Osteoblast (primary cell): ENCODE measurements at regions not wholly inside any gene's neighbourhood (a gene's known extent, or its start where the extent isn't known, plus 50 kb on each side); places are given as distances from the start of the nearest gene placed in this dataset.

Experiments used
- DNase-seq: peaks from one replicate; pipeline ENCODE4 v3.0.0; 2011; ENCODE audit warnings: low spot score, mixed read lengths; ENCODE audit not compliant: insufficient read length; ENCODE audit errors: missing footprints
- H2AFZ ChIP-seq: 2 replicates; pipeline ENCODE4 v1.6.0; 2011; ENCODE audit warnings: mild to moderate bottlenecking, low read length
- H3K27ac ChIP-seq: 2 replicates; pipeline ENCODE4 v1.5.1; 2011; ENCODE audit warnings: mild to moderate bottlenecking, low read depth, low read length, moderate library complexity
- H3K27me3 ChIP-seq: 2 replicates; pipeline ENCODE4 v1.6.0; 2012; ENCODE audit warnings: mild to moderate bottlenecking, control low read depth, inconsistent platforms, low read length, moderate library complexity; ENCODE audit not compliant: insufficient read depth
- H3K36me3 ChIP-seq: 2 replicates; pipeline ENCODE4 v1.5.1; 2011; ENCODE audit warnings: mild to moderate bottlenecking, low read length, control low read depth, moderate library complexity; ENCODE audit not compliant: insufficient read depth
- H3K4me1 ChIP-seq: 2 replicates; pipeline ENCODE4 v1.5.1; 2011; ENCODE audit warnings: mild to moderate bottlenecking, low read length, control low read depth, moderate library complexity; ENCODE audit not compliant: insufficient read depth
- H3K4me2 ChIP-seq: 2 replicates; pipeline ENCODE4 v1.6.0; 2011; ENCODE audit warnings: mild to moderate bottlenecking, low read length; ENCODE audit not compliant: insufficient read depth
- H3K4me3 ChIP-seq: fragments of 200-600 bp; sonication (generic); 3 replicates; pipeline ENCODE4 v1.5.1; 2012; ENCODE audit warnings: mild to moderate bottlenecking, low read length, inconsistent platforms; ENCODE audit not compliant: insufficient read depth
- H3K79me2 ChIP-seq: 2 replicates; pipeline ENCODE4 v1.6.0; 2012; ENCODE audit warnings: mild to moderate bottlenecking, low read length, control low read depth, inconsistent platforms; ENCODE audit not compliant: insufficient read depth
- H3K9me3 ChIP-seq: 2 replicates; pipeline ENCODE4 v1.5.1; 2011; ENCODE audit warnings: low read depth, low read length, control low read depth
- H4K20me1 ChIP-seq: 2 replicates; pipeline ENCODE4 v1.6.0; 2012; ENCODE audit warnings: mild to moderate bottlenecking, low read length, control low read depth; ENCODE audit not compliant: insufficient read depth
- TF ChIP-seq, protein P1 (sequence below): IDR thresholded peaks from 2 replicates; pipeline ENCODE4 v1.5.1; 2011; ENCODE audit warnings: mild to moderate bottlenecking, low read depth, low read length, moderate library complexity; ENCODE audit errors: extremely low read depth

DNA sequence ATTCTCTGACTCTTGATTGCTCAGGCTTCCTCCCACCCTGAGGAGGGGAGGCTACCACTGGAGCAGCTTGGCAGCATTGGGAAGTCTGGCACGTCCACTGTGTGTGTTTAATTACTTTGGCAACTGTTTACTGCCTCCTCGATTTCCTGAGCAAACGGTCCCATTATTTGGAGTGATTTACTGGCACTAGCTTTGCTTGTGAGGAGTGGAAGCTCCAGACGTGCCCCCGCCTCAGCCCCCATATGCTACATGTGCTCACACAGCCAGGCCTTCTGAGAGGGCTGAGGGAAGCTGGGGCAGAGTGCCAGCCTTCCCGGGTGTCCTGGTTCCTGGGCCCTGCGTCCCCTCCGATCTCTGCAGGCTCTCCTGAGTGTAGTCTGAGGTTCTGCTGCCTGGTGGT, 306.2 kb downstream of the PTPRU start:
- H3K4me2 ChIP-seq = no peak overlapping the region
- no peak overlapping the region for H3K4me3 ChIP-seq
- H3K9me3 ChIP-seq = no peaks in the 10 kb centered on the region
- TF ChIP-seq, protein P1, sequence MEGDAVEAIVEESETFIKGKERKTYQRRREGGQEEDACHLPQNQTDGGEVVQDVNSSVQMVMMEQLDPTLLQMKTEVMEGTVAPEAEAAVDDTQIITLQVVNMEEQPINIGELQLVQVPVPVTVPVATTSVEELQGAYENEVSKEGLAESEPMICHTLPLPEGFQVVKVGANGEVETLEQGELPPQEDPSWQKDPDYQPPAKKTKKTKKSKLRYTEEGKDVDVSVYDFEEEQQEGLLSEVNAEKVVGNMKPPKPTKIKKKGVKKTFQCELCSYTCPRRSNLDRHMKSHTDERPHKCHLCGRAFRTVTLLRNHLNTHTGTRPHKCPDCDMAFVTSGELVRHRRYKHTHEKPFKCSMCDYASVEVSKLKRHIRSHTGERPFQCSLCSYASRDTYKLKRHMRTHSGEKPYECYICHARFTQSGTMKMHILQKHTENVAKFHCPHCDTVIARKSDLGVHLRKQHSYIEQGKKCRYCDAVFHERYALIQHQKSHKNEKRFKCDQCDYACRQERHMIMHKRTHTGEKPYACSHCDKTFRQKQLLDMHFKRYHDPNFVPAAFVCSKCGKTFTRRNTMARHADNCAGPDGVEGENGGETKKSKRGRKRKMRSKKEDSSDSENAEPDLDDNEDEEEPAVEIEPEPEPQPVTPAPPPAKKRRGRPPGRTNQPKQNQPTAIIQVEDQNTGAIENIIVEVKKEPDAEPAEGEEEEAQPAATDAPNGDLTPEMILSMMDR = no peak
- H4K20me1 ChIP-seq = no peaks in the 10 kb centered on the region
- no peaks in the 10 kb centered on the region for H3K79me2 ChIP-seq
- H3K4me1 ChIP-seq = no peaks in the 10 kb centered on the region
- H3K27ac ChIP-seq = no peak overlapping the region
- H3K36me3 ChIP-seq = no peaks in the 10 kb centered on the region
- DNase-seq = no peak
- H2AFZ ChIP-seq = no peak overlapping the region
- peaks cover 7% of the 10 kb centered on the region for H3K27me3 ChIP-seq

DNA sequence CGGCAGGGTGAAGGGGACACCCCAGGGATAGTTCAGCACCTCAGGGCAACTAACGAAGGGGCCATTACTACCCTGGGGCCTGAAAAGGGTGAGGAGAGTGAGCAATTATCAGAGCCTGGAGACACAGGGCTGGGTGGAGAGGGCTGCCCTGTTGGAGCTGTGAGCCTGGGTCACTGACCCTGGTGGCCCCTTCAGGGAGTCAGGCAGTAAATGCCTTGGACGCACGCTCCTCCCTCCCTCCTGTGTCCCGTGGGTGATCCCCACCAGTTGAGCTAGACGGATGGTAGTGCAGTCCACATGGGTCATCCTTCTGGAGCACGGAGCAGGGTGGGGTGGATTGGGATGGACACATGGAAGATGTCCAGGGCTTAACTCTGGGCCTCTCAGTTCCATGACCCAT, 305.3 kb downstream of the PTPRU start:
- no peak for DNase-seq
- Histone ChIP-seq H3K79me2 (no peaks in the 10 kb centered on the region), H3K27me3 (peaks cover 7% of the 10 kb centered on the region), H3K4me1 (no peaks in the 10 kb centered on the region), H2AFZ (no peak overlapping the region), H3K36me3 (no peaks in the 10 kb centered on the region), H3K4me2 (no peak overlapping the region), H3K9me3 (no peaks in the 10 kb centered on the region), H3K4me3 (no peak overlapping the region), H3K27ac (no peak overlapping the region), H4K20me1 (no peaks in the 10 kb centered on the region)
- TF ChIP-seq, protein P1 = no peak

DNA sequence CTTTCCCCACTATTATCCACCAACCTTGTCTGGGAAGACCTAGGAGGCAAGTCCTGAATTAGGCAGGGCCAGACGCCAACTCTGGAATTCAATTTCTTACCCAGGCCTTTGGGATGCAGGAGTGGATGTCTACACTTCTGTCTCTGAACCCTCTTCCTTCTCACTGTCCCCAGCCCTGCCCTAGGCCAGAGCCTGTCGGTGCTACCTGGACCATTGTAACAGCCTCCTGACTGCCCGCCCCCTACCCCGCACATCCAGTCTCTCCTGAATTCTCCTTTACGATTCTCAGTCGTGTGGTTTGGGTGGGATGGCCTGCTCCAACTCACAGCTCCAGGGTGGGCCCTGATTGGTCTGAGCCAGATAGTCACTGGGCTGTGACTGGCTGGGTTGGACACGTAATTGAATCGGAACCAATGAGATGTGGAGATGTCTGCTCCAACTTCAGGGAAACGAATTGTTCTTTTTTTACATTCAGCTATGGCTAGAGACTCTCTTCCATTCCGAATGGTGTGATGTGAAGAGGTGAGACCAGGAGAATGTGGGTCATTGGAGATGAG, 304.6 kb downstream of the PTPRU start:
- Histone ChIP-seq H4K20me1 (no peaks in the 10 kb centered on the region), H3K4me3 (no peak overlapping the region), H3K79me2 (no peaks in the 10 kb centered on the region), H2AFZ (no peak overlapping the region), H3K36me3 (no peaks in the 10 kb centered on the region), H3K27ac (no peak overlapping the region), H3K9me3 (no peaks in the 10 kb centered on the region), H3K27me3 (peaks cover 7% of the 10 kb centered on the region), H3K4me2 (no peak overlapping the region), H3K4me1 (no peaks in the 10 kb centered on the region)
- DNase-seq = no peak
- TF ChIP-seq, protein P1 = no peak

DNA sequence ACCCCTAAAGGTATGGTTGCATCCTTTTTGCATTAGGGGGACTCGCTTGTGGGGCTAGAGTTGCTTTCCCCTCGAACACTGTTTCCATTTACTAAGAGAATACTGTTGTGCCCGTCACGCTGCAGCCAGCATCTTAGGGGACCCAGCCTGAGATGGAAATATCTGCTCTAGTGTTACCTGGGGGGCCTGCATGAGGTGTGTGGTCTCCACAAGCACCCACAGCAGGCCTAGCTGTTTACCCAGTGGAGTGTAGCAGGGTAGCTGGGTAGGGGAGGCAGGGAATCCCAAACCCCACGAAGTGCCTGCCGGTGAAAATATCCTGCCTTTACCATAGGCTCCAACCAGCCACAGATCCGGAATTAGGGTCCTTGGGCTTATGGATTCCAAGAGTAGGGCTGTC, 303.6 kb downstream of the PTPRU start:
- Histone ChIP-seq H3K4me1 (no peaks in the 10 kb centered on the region), H3K27ac (no peak overlapping the region), H3K27me3 (peaks cover 7% of the 10 kb centered on the region), H4K20me1 (no peaks in the 10 kb centered on the region), H3K9me3 (no peaks in the 10 kb centered on the region), H3K4me3 (no peak overlapping the region), H3K79me2 (no peaks in the 10 kb centered on the region), H2AFZ (no peak overlapping the region), H3K4me2 (no peak overlapping the region), H3K36me3 (no peaks in the 10 kb centered on the region)
- DNase-seq = no peak
- TF ChIP-seq, protein P1 = no peak
